ENCODE measurements at regions not wholly inside any gene's neighbourhood (a gene's known extent, or its start where the extent isn't known, plus 50 kb on each side); places are given as distances from the start of the nearest gene placed in this dataset.

GRCh38 chr10:23676296-23676695 lies 237.4 kb downstream of the OTUD1 start (continued):
- no peak for TF ChIP-seq POLR2AphosphoS5 (IDR thresholded peaks at IDR 0.05)

- H3K79me2 ChIP-seq (replicated peaks; ENCODE audit: insufficient read depth, low read length) = no peaks in the 10 kb centered on the region
- H3K9me3 ChIP-seq (ENCODE audit: low read length) = no peaks in the 10 kb centered on the region
- H3K9ac ChIP-seq (ENCODE audit: low read length) = no peak overlapping the region
- H3F3A ChIP-seq (ENCODE audit: insufficient read depth, low read length, poor library complexity, severe bottlenecking) = no peaks in the 10 kb centered on the region
- no peak overlapping the region for H2AFZ ChIP-seq (ENCODE audit: low read depth, low read length)
- no peak overlapping the region for H3K4me2 ChIP-seq (ENCODE audit: low read length)
- no peak overlapping the region for H3K4me3 ChIP-seq (ENCODE audit: low read length)
- H3K27me3 ChIP-seq (ENCODE audit: insufficient read depth, low read depth, low read length) = peaks cover 6% of the 10 kb centered on the region
- H3K27ac ChIP-seq (ENCODE audit: low read length) = no peak overlapping the region
- no peaks in the 10 kb centered on the region for H3K36me3 ChIP-seq (ENCODE audit: insufficient read depth, low read length)
- TF ChIP-seq CTCF (IDR thresholded peaks at IDR 0.05; ENCODE audit: poor library complexity, severe bottlenecking) (no peak), TAF1 (IDR thresholded peaks at IDR 0.05; ENCODE audit: low read depth) (no peak), EZH2 (IDR thresholded peaks at IDR 0.05; ENCODE audit: borderline replicate concordance, insufficient read depth, low read length, poor library complexity, severe bottlenecking) (no peak), EP300 (conservative IDR thresholded peaks at IDR 0.05; ENCODE audit: poor library complexity, severe bottlenecking) (no peak), RAD21 (conservative IDR thresholded peaks at IDR 0.05) (no peak), SMC3 (conservative IDR thresholded peaks at IDR 0.05; ENCODE audit: poor library complexity) (no peak), REST (IDR thresholded peaks at IDR 0.05; ENCODE audit: borderline replicate concordance) (no peak), MXI1 (conservative IDR thresholded peaks at IDR 0.05; ENCODE audit: poor library complexity, severe bottlenecking) (no peak), POLR2AphosphoS5 (IDR thresholded peaks at IDR 0.05) (no peak)
- no peaks in the 10 kb centered on the region for H4K20me1 ChIP-seq (ENCODE audit: insufficient read depth)
- H3K9me2 ChIP-seq (ENCODE audit: insufficient read depth, low read length) = no peaks in the 10 kb centered on the region
Observed at GRCh38 chr10:23686722-23687121, 247.8 kb downstream of the OTUD1 start.

GRCh38 chr10:23692736-23693135 lies 253.9 kb downstream of the OTUD1 start:
- TF ChIP-seq REST (IDR thresholded peaks at IDR 0.05; ENCODE audit: borderline replicate concordance) = no peak
- no peak for TF ChIP-seq EZH2 (IDR thresholded peaks at IDR 0.05; ENCODE audit: borderline replicate concordance, insufficient read depth, low read length, poor library complexity, severe bottlenecking)
- no peak for TF ChIP-seq EP300 (conservative IDR thresholded peaks at IDR 0.05; ENCODE audit: poor library complexity, severe bottlenecking)
- TF ChIP-seq POLR2AphosphoS5 (IDR thresholded peaks at IDR 0.05) = no peak
- TF ChIP-seq RAD21 (conservative IDR thresholded peaks at IDR 0.05) = no peak
- no peak for TF ChIP-seq MXI1 (conservative IDR thresholded peaks at IDR 0.05; ENCODE audit: poor library complexity, severe bottlenecking)
- no peak for TF ChIP-seq CTCF (IDR thresholded peaks at IDR 0.05; ENCODE audit: poor library complexity, severe bottlenecking)
- TF ChIP-seq SMC3 (conservative IDR thresholded peaks at IDR 0.05; ENCODE audit: poor library complexity) = no peak
- TF ChIP-seq TAF1 (IDR thresholded peaks at IDR 0.05; ENCODE audit: low read depth) = no peak
- Histone ChIP-seq H3F3A (ENCODE audit: insufficient read depth, low read length, poor library complexity, severe bottlenecking) (no peaks in the 10 kb centered on the region), H3K79me2 (replicated peaks; ENCODE audit: insufficient read depth, low read length) (no peaks in the 10 kb centered on the region), H3K9ac (ENCODE audit: low read length) (no peak overlapping the region), H3K9me3 (ENCODE audit: low read length) (no peaks in the 10 kb centered on the region), H3K27ac (ENCODE audit: low read length) (no peak overlapping the region), H3K4me3 (ENCODE audit: low read length) (no peak overlapping the region), H3K36me3 (ENCODE audit: insufficient read depth, low read length) (no peaks in the 10 kb centered on the region), H3K4me2 (ENCODE audit: low read length) (no peak overlapping the region), H4K20me1 (ENCODE audit: insufficient read depth) (no peaks in the 10 kb centered on the region), H3K9me2 (ENCODE audit: insufficient read depth, low read length) (no peaks in the 10 kb centered on the region), H3K27me3 (ENCODE audit: insufficient read depth, low read depth, low read length) (peaks cover 66% of the 10 kb centered on the region), H2AFZ (ENCODE audit: low read depth, low read length) (no peak overlapping the region)

Measured in neural cell (in vitro differentiated cells).